Memory B cell (primary cell): ENCODE measurements at regions not wholly inside any gene's neighbourhood (a gene's known extent, or its start where the extent isn't known, plus 50 kb on each side); places are given as distances from the start of the nearest gene placed in this dataset.
A peak's percentile ranks its signal among the peaks of the same experiment; 100 is the strongest.

Experiments used
- ATAC-seq: fragments of 150-1000 bp; cut with Tn5 transposase; 2 replicates; pipeline ENCODE4 v1.10.0; 2021; ENCODE audit warnings: low read depth, mild to moderate bottlenecking, moderate library complexity
- DNase-seq, 2 donors: peaks; one replicate each; pipeline ENCODE4 v3.0.0; 2022; ENCODE audit warnings: low spot score in 2 of 2
- H3K27ac Mint-ChIP-seq: one replicate; pipeline ENCODE4 v1.8.0; 2022; ENCODE audit warnings: mild to moderate bottlenecking, moderate library complexity, mixed read lengths
- H3K27me3 Mint-ChIP-seq: one replicate; pipeline ENCODE4 v1.8.0; 2022; ENCODE audit warnings: mixed read lengths
- H3K36me3 Mint-ChIP-seq: one replicate; pipeline ENCODE4 v1.8.0; 2022; ENCODE audit warnings: mild to moderate bottlenecking, mixed read lengths
- H3K4me1 Mint-ChIP-seq: one replicate; pipeline ENCODE4 v1.8.0; 2022; ENCODE audit warnings: mixed read lengths
- H3K4me3 Mint-ChIP-seq: one replicate; pipeline ENCODE4 v1.8.0; 2022; ENCODE audit warnings: mild to moderate bottlenecking, moderate library complexity, mixed read lengths
- H3K9me3 Mint-ChIP-seq: one replicate; pipeline ENCODE4 v1.8.0; 2022; ENCODE audit warnings: mixed read lengths

GRCh38 chr1:36590264-36590663 is 107.6 kb upstream of the CSF3R start:
- Mint-ChIP-seq H3K4me1 (peaks cover 6% of the 10 kb centered on the region), H3K4me3 (no peak overlapping the region), H3K27ac (no peak overlapping the region), H3K36me3 (no peaks in the 10 kb centered on the region), H3K9me3 (no peaks in the 10 kb centered on the region), H3K27me3 (peaks cover 17% of the 10 kb centered on the region)
- DNase-seq (no peak), ATAC-seq (no peak)

- no peaks in the 10 kb centered on the region for H3K9me3 Mint-ChIP-seq
- H3K27me3 Mint-ChIP-seq, result peaks cover 19% of the 10 kb centered on the region
- peaks cover 6% of the 10 kb centered on the region for H3K4me1 Mint-ChIP-seq
- no peak for ATAC-seq
- H3K4me3 Mint-ChIP-seq, result no peak overlapping the region
- H3K36me3 Mint-ChIP-seq, result no peaks in the 10 kb centered on the region
- no peak overlapping the region for H3K27ac Mint-ChIP-seq
- DNase-seq, result no peak
Measured at GRCh38 chr1:36588972-36589371, 106.3 kb upstream of the CSF3R start.

GRCh38 chr1:36585569-36586548 is 103.1 kb upstream of the CSF3R start:
- H3K27me3 Mint-ChIP-seq, result peaks cover 24% of the 10 kb centered on the region
- H3K4me3 Mint-ChIP-seq, result no peak overlapping the region
- H3K36me3 Mint-ChIP-seq, result no peaks in the 10 kb centered on the region
- H3K9me3 Mint-ChIP-seq, result no peaks in the 10 kb centered on the region
- DNase-seq (no peak), ATAC-seq (no peak)
- H3K4me1 Mint-ChIP-seq, result peaks cover 4% of the 10 kb centered on the region
- H3K27ac Mint-ChIP-seq, result no peak overlapping the region

- Mint-ChIP-seq H3K4me1 (peaks cover 2% of the 10 kb centered on the region), H3K27ac (no peak overlapping the region), H3K4me3 (no peak overlapping the region), H3K9me3 (no peaks in the 10 kb centered on the region), H3K27me3 (peaks cover 24% of the 10 kb centered on the region), H3K36me3 (no peaks in the 10 kb centered on the region)
- ATAC-seq (no peak), DNase-seq (no peak)
Measured at GRCh38 chr1:36584874-36585453, 102.3 kb upstream of the CSF3R start.

- Mint-ChIP-seq H3K27me3 (peaks cover 24% of the 10 kb centered on the region), H3K27ac (no peak overlapping the region), H3K9me3 (no peaks in the 10 kb centered on the region), H3K4me1 (peaks cover 2% of the 10 kb centered on the region), H3K4me3 (no peak overlapping the region), H3K36me3 (no peaks in the 10 kb centered on the region)
- no peak for DNase-seq
- ATAC-seq, result no peak
Measured at GRCh38 chr1:36583980-36584782, 101.5 kb upstream of the CSF3R start.

- no peak overlapping the region for H3K4me3 Mint-ChIP-seq
- peaks cover 22% of the 10 kb centered on the region for H3K27me3 Mint-ChIP-seq
- ATAC-seq, result no peak
- no peaks in the 10 kb centered on the region for H3K36me3 Mint-ChIP-seq
- DNase-seq, result no peak
- no peaks in the 10 kb centered on the region for H3K9me3 Mint-ChIP-seq
- H3K27ac Mint-ChIP-seq, result no peak overlapping the region
- peaks cover 2% of the 10 kb centered on the region for H3K4me1 Mint-ChIP-seq
Measured at GRCh38 chr1:36583080-36583479, 100.4 kb upstream of the CSF3R start.

- Mint-ChIP-seq H3K36me3 (no peaks in the 10 kb centered on the region), H3K27me3 (peaks cover 18% of the 10 kb centered on the region), H3K4me3 (no peak overlapping the region), H3K9me3 (no peaks in the 10 kb centered on the region), H3K27ac (no peak overlapping the region), H3K4me1 (peaks cover 2% of the 10 kb centered on the region)
- no peak for ATAC-seq
- no peak for DNase-seq
Measured at GRCh38 chr1:36582066-36582755, 99.5 kb upstream of the CSF3R start.

GRCh38 chr1:36580524-36580923 is 97.8 kb upstream of the CSF3R start:
- H3K9me3 Mint-ChIP-seq, result no peaks in the 10 kb centered on the region
- ATAC-seq, result no peak
- no peak overlapping the region for H3K4me3 Mint-ChIP-seq
- H3K27me3 Mint-ChIP-seq, result peaks cover 16% of the 10 kb centered on the region
- no peak overlapping the region for H3K27ac Mint-ChIP-seq
- H3K36me3 Mint-ChIP-seq, result no peaks in the 10 kb centered on the region
- no peaks in the 10 kb centered on the region for H3K4me1 Mint-ChIP-seq
- no peak for DNase-seq

GRCh38 chr1:36579039-36579438 is 96.3 kb upstream of the CSF3R start:
- no peak overlapping the region for H3K27ac Mint-ChIP-seq
- ATAC-seq (no peak), DNase-seq (no peak)
- H3K4me3 Mint-ChIP-seq, result no peak overlapping the region
- H3K27me3 Mint-ChIP-seq, result peaks cover 19% of the 10 kb centered on the region
- H3K9me3 Mint-ChIP-seq, result no peaks in the 10 kb centered on the region
- no peaks in the 10 kb centered on the region for H3K4me1 Mint-ChIP-seq
- H3K36me3 Mint-ChIP-seq, result no peaks in the 10 kb centered on the region

GRCh38 chr1:36576551-36577110 is 93.9 kb upstream of the CSF3R start:
- Mint-ChIP-seq H3K4me1 (no peaks in the 10 kb centered on the region), H3K4me3 (no peak overlapping the region), H3K9me3 (no peaks in the 10 kb centered on the region), H3K27ac (no peak overlapping the region), H3K36me3 (no peaks in the 10 kb centered on the region), H3K27me3 (peaks cover 23% of the 10 kb centered on the region)
- ATAC-seq (no peak), DNase-seq (no peak)

GRCh38 chr1:36576118-36576517 is 93.4 kb upstream of the CSF3R start:
- H3K27ac Mint-ChIP-seq, result no peak overlapping the region
- H3K4me3 Mint-ChIP-seq, result no peak overlapping the region
- DNase-seq (peak; percentile 39 to 63), ATAC-seq (peak; percentile 71)
- no peaks in the 10 kb centered on the region for H3K4me1 Mint-ChIP-seq
- H3K27me3 Mint-ChIP-seq, result peaks cover 23% of the 10 kb centered on the region
- H3K9me3 Mint-ChIP-seq, result no peaks in the 10 kb centered on the region
- no peaks in the 10 kb centered on the region for H3K36me3 Mint-ChIP-seq

- no peaks in the 10 kb centered on the region for H3K36me3 Mint-ChIP-seq
- no peaks in the 10 kb centered on the region for H3K9me3 Mint-ChIP-seq
- H3K4me3 Mint-ChIP-seq, result no peak overlapping the region
- no peak overlapping the region for H3K27ac Mint-ChIP-seq
- H3K27me3 Mint-ChIP-seq, result peaks cover 28% of the 10 kb centered on the region
- ATAC-seq (no peak), DNase-seq (no peak)
- H3K4me1 Mint-ChIP-seq, result no peaks in the 10 kb centered on the region
Measured at GRCh38 chr1:36573445-36573844, 90.7 kb upstream of the CSF3R start.

- Mint-ChIP-seq H3K9me3 (no peaks in the 10 kb centered on the region), H3K4me1 (no peaks in the 10 kb centered on the region), H3K27ac (no peak overlapping the region), H3K36me3 (no peaks in the 10 kb centered on the region), H3K27me3 (peaks cover 28% of the 10 kb centered on the region), H3K4me3 (no peak overlapping the region)
- ATAC-seq, result no peak
- DNase-seq, result no peak
Measured at GRCh38 chr1:36572906-36573305, 90.2 kb upstream of the CSF3R start.
